ENCODE measurements at regions not wholly inside any gene's neighbourhood (a gene's known extent, or its start where the extent isn't known, plus 50 kb on each side); places are given as distances from the start of the nearest gene placed in this dataset.
A peak's percentile ranks its signal among the peaks of the same experiment; 100 is the strongest.

DNA sequence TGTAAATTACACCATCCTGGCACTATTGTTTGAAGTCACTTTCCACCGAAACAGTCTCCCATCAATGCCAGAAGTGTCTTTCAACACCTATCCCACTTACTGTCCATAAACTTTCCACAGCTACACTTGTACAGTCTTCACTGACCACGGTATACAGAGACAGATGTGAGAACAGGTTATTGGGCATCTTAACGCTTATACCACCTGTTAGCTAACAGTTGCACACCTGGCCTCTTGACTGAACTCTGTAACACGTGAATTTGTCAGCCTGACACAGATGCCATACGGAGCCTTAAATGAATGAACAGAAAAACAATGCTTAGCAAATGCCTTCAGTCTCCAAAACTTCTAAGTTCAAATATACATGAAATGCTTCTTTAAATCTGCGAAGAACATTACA is 440.5 kb downstream of the SHQ1 start (continued):
- TF ChIP-seq, protein P1, sequence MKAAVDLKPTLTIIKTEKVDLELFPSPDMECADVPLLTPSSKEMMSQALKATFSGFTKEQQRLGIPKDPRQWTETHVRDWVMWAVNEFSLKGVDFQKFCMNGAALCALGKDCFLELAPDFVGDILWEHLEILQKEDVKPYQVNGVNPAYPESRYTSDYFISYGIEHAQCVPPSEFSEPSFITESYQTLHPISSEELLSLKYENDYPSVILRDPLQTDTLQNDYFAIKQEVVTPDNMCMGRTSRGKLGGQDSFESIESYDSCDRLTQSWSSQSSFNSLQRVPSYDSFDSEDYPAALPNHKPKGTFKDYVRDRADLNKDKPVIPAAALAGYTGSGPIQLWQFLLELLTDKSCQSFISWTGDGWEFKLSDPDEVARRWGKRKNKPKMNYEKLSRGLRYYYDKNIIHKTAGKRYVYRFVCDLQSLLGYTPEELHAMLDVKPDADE (IDR thresholded peaks at IDR 0.05): no peak
- TF ChIP-seq NANOG (IDR thresholded peaks at IDR 0.05; ENCODE audit: borderline replicate concordance) (no peak), POLR2AphosphoS5 (IDR thresholded peaks at IDR 0.05; ENCODE audit: low read depth) (no peak), ZNF331 (CRISPR knock-in tag; IDR thresholded peaks at IDR 0.05; ENCODE audit: low read depth) (no peak), JUNB (IDR thresholded peaks at IDR 0.05; ENCODE audit: unreplicated experiment) (no peak), STAT1 (IDR thresholded peaks at IDR 0.05; ENCODE audit: unreplicated experiment) (no peak), ZNF114 (CRISPR knock-in tag; IDR thresholded peaks at IDR 0.05) (no peak)
- TF ChIP-seq, protein P2, sequence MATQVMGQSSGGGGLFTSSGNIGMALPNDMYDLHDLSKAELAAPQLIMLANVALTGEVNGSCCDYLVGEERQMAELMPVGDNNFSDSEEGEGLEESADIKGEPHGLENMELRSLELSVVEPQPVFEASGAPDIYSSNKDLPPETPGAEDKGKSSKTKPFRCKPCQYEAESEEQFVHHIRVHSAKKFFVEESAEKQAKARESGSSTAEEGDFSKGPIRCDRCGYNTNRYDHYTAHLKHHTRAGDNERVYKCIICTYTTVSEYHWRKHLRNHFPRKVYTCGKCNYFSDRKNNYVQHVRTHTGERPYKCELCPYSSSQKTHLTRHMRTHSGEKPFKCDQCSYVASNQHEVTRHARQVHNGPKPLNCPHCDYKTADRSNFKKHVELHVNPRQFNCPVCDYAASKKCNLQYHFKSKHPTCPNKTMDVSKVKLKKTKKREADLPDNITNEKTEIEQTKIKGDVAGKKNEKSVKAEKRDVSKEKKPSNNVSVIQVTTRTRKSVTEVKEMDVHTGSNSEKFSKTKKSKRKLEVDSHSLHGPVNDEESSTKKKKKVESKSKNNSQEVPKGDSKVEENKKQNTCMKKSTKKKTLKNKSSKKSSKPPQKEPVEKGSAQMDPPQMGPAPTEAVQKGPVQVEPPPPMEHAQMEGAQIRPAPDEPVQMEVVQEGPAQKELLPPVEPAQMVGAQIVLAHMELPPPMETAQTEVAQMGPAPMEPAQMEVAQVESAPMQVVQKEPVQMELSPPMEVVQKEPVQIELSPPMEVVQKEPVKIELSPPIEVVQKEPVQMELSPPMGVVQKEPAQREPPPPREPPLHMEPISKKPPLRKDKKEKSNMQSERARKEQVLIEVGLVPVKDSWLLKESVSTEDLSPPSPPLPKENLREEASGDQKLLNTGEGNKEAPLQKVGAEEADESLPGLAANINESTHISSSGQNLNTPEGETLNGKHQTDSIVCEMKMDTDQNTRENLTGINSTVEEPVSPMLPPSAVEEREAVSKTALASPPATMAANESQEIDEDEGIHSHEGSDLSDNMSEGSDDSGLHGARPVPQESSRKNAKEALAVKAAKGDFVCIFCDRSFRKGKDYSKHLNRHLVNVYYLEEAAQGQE (IDR thresholded peaks at IDR 0.05; ENCODE audit: unreplicated experiment): no peak

DNA sequence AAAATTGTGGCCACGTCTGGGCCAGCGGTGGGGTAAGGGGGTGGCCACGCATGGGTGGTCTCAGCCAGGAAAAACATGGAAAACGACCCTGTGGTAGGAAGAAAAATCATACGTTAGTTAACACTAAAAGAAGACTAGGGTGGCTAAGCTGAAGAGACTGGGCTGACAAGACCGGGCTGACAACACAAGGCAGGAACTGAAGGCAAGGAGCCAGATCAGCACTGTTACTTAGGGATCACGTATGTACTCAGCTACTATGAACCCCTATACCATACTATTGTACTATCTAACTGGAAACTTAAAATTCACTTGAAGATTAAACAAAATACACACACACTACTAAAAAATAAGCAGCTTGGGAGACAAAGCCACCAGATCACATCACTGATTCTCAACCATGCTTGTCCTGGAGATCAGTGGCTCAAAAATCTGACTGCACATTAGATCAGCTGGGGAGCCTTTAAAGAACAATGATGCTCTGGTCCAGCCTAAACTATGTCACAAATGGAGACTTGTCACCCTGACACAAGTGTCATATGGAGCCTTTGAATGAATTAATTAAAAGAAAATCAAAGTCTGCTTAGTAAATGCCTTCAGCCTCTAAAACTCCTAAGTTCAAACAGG is 442.2 kb downstream of the SHQ1 start:
- no peak overlapping the region for H3K27ac ChIP-seq (ENCODE audit: low read depth)
- no peaks in the 10 kb centered on the region for H3K27me3 ChIP-seq (ENCODE audit: insufficient read depth)
- H3K9me2 ChIP-seq (ENCODE audit: insufficient read depth): no peaks in the 10 kb centered on the region
- no peaks in the 10 kb centered on the region for H3K9me3 Mint-ChIP-seq
- H3F3A ChIP-seq (replicated peaks; ENCODE audit: low read depth): no peaks in the 10 kb centered on the region
- H3K4me3 ChIP-seq: no peak overlapping the region
- peaks cover 96% of the 10 kb centered on the region for H3K4me1 Mint-ChIP-seq
- no peak overlapping the region for H3K27ac Mint-ChIP-seq
- H3K4me2 ChIP-seq: peak overlapping the region; percentile 13
- H3K36me3 ChIP-seq (ENCODE audit: insufficient read depth): no peaks in the 10 kb centered on the region
- no peaks in the 10 kb centered on the region for H3K36me3 Mint-ChIP-seq (ENCODE audit: low read depth)
- H3K27me3 Mint-ChIP-seq (ENCODE audit: insufficient read depth, low read depth, poor library complexity): no peaks in the 10 kb centered on the region
- H2AFZ ChIP-seq: no peak overlapping the region
- peaks cover 100% of the 10 kb centered on the region for H3K79me2 ChIP-seq (replicated peaks; ENCODE audit: insufficient read depth)
- H4K20me1 ChIP-seq (replicated peaks; ENCODE audit: insufficient read depth): peaks cover 94% of the 10 kb centered on the region
- peak; percentile 46 for ATAC-seq
- H3K4me1 ChIP-seq (ENCODE audit: insufficient read depth): peaks cover 92% of the 10 kb centered on the region
- no peak for DNase-seq (ENCODE audit: low spot score)
- H3K4me3 Mint-ChIP-seq: no peak overlapping the region
- TF ChIP-seq, protein P1 (IDR thresholded peaks at IDR 0.05): no peak
- TF ChIP-seq, protein P3, sequence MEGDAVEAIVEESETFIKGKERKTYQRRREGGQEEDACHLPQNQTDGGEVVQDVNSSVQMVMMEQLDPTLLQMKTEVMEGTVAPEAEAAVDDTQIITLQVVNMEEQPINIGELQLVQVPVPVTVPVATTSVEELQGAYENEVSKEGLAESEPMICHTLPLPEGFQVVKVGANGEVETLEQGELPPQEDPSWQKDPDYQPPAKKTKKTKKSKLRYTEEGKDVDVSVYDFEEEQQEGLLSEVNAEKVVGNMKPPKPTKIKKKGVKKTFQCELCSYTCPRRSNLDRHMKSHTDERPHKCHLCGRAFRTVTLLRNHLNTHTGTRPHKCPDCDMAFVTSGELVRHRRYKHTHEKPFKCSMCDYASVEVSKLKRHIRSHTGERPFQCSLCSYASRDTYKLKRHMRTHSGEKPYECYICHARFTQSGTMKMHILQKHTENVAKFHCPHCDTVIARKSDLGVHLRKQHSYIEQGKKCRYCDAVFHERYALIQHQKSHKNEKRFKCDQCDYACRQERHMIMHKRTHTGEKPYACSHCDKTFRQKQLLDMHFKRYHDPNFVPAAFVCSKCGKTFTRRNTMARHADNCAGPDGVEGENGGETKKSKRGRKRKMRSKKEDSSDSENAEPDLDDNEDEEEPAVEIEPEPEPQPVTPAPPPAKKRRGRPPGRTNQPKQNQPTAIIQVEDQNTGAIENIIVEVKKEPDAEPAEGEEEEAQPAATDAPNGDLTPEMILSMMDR (conservative IDR thresholded peaks at IDR 0.05; ENCODE audit: low read depth in 2 of 2): no peak
- TF ChIP-seq, protein P4, sequence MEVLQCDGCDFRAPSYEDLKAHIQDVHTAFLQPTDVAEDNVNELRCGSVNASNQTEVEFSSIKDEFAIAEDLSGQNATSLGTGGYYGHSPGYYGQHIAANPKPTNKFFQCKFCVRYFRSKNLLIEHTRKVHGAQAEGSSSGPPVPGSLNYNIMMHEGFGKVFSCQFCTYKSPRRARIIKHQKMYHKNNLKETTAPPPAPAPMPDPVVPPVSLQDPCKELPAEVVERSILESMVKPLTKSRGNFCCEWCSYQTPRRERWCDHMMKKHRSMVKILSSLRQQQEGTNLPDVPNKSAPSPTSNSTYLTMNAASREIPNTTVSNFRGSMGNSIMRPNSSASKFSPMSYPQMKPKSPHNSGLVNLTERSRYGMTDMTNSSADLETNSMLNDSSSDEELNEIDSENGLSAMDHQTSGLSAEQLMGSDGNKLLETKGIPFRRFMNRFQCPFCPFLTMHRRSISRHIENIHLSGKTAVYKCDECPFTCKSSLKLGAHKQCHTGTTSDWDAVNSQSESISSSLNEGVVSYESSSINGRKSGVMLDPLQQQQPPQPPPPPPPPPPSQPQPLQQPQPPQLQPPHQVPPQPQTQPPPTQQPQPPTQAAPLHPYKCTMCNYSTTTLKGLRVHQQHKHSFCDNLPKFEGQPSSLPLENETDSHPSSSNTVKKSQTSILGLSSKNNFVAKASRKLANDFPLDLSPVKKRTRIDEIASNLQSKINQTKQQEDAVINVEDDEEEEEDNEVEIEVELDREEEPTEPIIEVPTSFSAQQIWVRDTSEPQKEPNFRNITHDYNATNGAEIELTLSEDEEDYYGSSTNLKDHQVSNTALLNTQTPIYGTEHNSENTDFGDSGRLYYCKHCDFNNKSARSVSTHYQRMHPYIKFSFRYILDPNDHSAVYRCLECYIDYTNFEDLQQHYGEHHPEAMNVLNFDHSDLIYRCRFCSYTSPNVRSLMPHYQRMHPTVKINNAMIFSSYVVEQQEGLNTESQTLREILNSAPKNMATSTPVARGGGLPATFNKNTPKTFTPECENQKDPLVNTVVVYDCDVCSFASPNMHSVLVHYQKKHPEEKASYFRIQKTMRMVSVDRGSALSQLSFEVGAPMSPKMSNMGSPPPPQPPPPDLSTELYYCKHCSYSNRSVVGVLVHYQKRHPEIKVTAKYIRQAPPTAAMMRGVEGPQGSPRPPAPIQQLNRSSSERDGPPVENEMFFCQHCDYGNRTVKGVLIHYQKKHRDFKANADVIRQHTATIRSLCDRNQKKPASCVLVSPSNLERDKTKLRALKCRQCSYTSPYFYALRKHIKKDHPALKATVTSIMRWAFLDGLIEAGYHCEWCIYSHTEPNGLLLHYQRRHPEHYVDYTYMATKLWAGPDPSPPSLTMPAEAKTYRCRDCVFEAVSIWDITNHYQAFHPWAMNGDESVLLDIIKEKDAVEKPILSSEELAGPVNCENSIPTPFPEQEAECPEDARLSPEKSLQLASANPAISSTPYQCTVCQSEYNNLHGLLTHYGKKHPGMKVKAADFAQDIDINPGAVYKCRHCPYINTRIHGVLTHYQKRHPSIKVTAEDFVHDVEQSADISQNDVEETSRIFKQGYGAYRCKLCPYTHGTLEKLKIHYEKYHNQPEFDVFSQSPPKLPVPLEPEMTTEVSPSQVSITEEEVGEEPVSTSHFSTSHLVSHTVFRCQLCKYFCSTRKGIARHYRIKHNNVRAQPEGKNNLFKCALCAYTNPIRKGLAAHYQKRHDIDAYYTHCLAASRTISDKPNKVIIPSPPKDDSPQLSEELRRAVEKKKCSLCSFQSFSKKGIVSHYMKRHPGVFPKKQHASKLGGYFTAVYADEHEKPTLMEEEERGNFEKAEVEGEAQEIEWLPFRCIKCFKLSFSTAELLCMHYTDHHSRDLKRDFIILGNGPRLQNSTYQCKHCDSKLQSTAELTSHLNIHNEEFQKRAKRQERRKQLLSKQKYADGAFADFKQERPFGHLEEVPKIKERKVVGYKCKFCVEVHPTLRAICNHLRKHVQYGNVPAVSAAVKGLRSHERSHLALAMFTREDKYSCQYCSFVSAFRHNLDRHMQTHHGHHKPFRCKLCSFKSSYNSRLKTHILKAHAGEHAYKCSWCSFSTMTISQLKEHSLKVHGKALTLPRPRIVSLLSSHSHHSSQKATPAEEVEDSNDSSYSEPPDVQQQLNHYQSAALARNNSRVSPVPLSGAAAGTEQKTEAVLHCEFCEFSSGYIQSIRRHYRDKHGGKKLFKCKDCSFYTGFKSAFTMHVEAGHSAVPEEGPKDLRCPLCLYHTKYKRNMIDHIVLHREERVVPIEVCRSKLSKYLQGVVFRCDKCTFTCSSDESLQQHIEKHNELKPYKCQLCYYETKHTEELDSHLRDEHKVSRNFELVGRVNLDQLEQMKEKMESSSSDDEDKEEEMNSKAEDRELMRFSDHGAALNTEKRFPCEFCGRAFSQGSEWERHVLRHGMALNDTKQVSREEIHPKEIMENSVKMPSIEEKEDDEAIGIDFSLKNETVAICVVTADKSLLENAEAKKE (CRISPR knock-in tag; IDR thresholded peaks at IDR 0.05): no peak
